ENCODE measurements at regions not wholly inside any gene's neighbourhood (a gene's known extent, or its start where the extent isn't known, plus 50 kb on each side); places are given as distances from the start of the nearest gene placed in this dataset.
A peak's percentile ranks its signal among the peaks of the same experiment; 100 is the strongest.

- H3K9me1 ChIP-seq (replicated peaks; ENCODE audit: control insufficient read depth, extremely low read depth, insufficient read depth, low read length): no peaks in the 10 kb centered on the region
Observed at GRCh38 chr5:74127381-74128320, 501.7 kb downstream of the ARHGEF28 start.

More at GRCh38 chr5:74127381-74128320, 501.7 kb downstream of the ARHGEF28 start:
- no peaks in the 10 kb centered on the region for H4K20me1 ChIP-seq (replicated peaks; ENCODE audit: control insufficient read depth, extremely low read depth, insufficient read depth, low read length)
- peak; percentile 99 for FAIRE-seq
- peak; percentile 97 for DNase-seq (ENCODE audit: low read depth, low spot score)
- BruUV-seq (replicated peaks): no TSS peak
- H3K9me3 ChIP-seq (replicated peaks; ENCODE audit: control insufficient read depth, insufficient read depth, low read length): no peaks in the 10 kb centered on the region
- TF ChIP-seq MAX (IDR thresholded peaks at IDR 0.05; ENCODE audit: insufficient read depth, insufficient read length) (no peak), POLR2AphosphoS5 (IDR thresholded peaks at IDR 0.05; ENCODE audit: insufficient read depth, low read depth, low read length) (peak; percentile 78), POLR2A (IDR thresholded peaks at IDR 0.05; ENCODE audit: low read depth, low read length) (peak; percentile 56), FOS (IDR thresholded peaks at IDR 0.05; ENCODE audit: borderline replicate concordance, insufficient read depth, low read length) (peak; percentile 62), JUN (IDR thresholded peaks at IDR 0.05; ENCODE audit: borderline replicate concordance, insufficient read depth, insufficient read length, low read depth) (peak; percentile 71), EZH2 (IDR thresholded peaks at IDR 0.05; ENCODE audit: borderline replicate concordance, low read depth, low read length, severe bottlenecking) (no peak), GATA2 (IDR thresholded peaks at IDR 0.05; ENCODE audit: insufficient read depth, insufficient read length, low read depth, low read length) (peak; percentile 96), MYC (IDR thresholded peaks at IDR 0.05; ENCODE audit: low read depth, low read length) (no peak)
- TF ChIP-seq, protein P1, sequence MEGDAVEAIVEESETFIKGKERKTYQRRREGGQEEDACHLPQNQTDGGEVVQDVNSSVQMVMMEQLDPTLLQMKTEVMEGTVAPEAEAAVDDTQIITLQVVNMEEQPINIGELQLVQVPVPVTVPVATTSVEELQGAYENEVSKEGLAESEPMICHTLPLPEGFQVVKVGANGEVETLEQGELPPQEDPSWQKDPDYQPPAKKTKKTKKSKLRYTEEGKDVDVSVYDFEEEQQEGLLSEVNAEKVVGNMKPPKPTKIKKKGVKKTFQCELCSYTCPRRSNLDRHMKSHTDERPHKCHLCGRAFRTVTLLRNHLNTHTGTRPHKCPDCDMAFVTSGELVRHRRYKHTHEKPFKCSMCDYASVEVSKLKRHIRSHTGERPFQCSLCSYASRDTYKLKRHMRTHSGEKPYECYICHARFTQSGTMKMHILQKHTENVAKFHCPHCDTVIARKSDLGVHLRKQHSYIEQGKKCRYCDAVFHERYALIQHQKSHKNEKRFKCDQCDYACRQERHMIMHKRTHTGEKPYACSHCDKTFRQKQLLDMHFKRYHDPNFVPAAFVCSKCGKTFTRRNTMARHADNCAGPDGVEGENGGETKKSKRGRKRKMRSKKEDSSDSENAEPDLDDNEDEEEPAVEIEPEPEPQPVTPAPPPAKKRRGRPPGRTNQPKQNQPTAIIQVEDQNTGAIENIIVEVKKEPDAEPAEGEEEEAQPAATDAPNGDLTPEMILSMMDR (IDR thresholded peaks at IDR 0.05; ENCODE audit: extremely low read depth in 1 of 2, insufficient read depth in 1 of 2, low read depth in 1 of 2, low read length in 2 of 2): peak in 1 of 2 donors; percentile 21
- no peaks in the 10 kb centered on the region for H3K79me2 ChIP-seq (ENCODE audit: control insufficient read depth, insufficient read depth, low read length)
- peak overlapping the region; percentile 46 for H2AFZ ChIP-seq (ENCODE audit: low read depth, low read length)
- ChIA-PET POLR2A (interaction anchor here (1.0 to 1.1 kb wide), 2 partner anchors 31 to 513 kb away, joined by 3 to 4 read pairs; partner anchors contain the start of gene ENC1), CTCF (interaction anchor here (1.0 to 1.9 kb wide), 6 partner anchors 10 to 513 kb away, joined by 3 to 15 read pairs (median 6); partner anchors contain the start of gene ENC1)
- no peaks in the 10 kb centered on the region for H3K36me3 ChIP-seq (ENCODE audit: control insufficient read depth in 2 of 2, extremely low read depth in 1 of 2, insufficient read depth in 2 of 2, low read length in 2 of 2)
- no peaks in the 10 kb centered on the region for H3K27me3 ChIP-seq (ENCODE audit: control insufficient read depth in 2 of 2, insufficient read depth in 2 of 2, low read length in 2 of 2)
- peaks cover 34% of the 10 kb centered on the region for H3K4me1 ChIP-seq (ENCODE audit: control insufficient read depth, extremely low read depth, insufficient read depth, low read length)
- intact Hi-C loops (cut with micrococcal nuclease) (loop anchor here (1.0 to 2.0 kb wide), 6 partner anchors 29 to 515 kb away; no protein-coding TSS in a partner anchor), dilution Hi-C loops (cut with MboI; ENCODE audit: extremely low pct_ligation_motif_present, low sequenced_read_pairs) (no loop called here)
- H3K9ac ChIP-seq (replicated peaks; ENCODE audit: extremely low read depth, insufficient read depth, low read length): peak overlapping the region; percentile 58
- peak overlapping the region in 1 of 3 experiments; percentile 29 for H3K4me3 ChIP-seq (replicated peaks in 1 of 3; ENCODE audit: insufficient read depth in 1 of 3, low read depth in 1 of 3, low read length in 3 of 3)
- peak overlapping the region; percentile 53 for H3K4me2 ChIP-seq (ENCODE audit: insufficient read depth, low read length)
- peak overlapping the region; percentile 74 for H3K27ac ChIP-seq (ENCODE audit: insufficient read depth, low read depth, low read length)

Measured in endothelial cell of umbilical vein (primary cell).